Osteocyte (in vitro differentiated cells): ENCODE measurements at regions not wholly inside any gene's neighbourhood (a gene's known extent, or its start where the extent isn't known, plus 50 kb on each side); places are given as distances from the start of the nearest gene placed in this dataset.

Experiments
- DNase-seq: peaks from one replicate; pipeline ENCODE4 v3.0.0; 2021; ENCODE audit warnings: mixed read lengths; ENCODE audit not compliant: unreplicated experiment; ENCODE audit errors: extremely low spot score
- H3K27ac Mint-ChIP-seq: one replicate; pipeline ENCODE4 v1.8.0; 2021; ENCODE audit warnings: mild to moderate bottlenecking, mixed read lengths; ENCODE audit not compliant: unreplicated experiment
- H3K27me3 Mint-ChIP-seq: one replicate; pipeline ENCODE4 v1.8.0; 2021; ENCODE audit warnings: mixed read lengths; ENCODE audit not compliant: unreplicated experiment
- H3K36me3 Mint-ChIP-seq: one replicate; pipeline ENCODE4 v1.8.0; 2021; ENCODE audit warnings: mixed read lengths; ENCODE audit not compliant: unreplicated experiment
- H3K4me1 Mint-ChIP-seq: one replicate; pipeline ENCODE4 v1.8.0; 2021; ENCODE audit warnings: mixed read lengths; ENCODE audit not compliant: unreplicated experiment
- H3K4me3 Mint-ChIP-seq: one replicate; pipeline ENCODE4 v1.8.0; 2021; ENCODE audit warnings: mild to moderate bottlenecking, moderate library complexity, mixed read lengths; ENCODE audit not compliant: unreplicated experiment
- H3K9me3 Mint-ChIP-seq: one replicate; pipeline ENCODE4 v1.8.0; 2021; ENCODE audit warnings: mixed read lengths; ENCODE audit not compliant: unreplicated experiment
- CTCF ChIP-seq: fragments of 200-600 bp; sonication (generic); IDR thresholded peaks from 2 replicates; pipeline ENCODE4 v1.5.0; 2021; ENCODE audit warnings: antibody characterized with exemption, mild to moderate bottlenecking, moderate library complexity

GRCh38 chr3:117454908-117455307 is 745.3 kb downstream of the TUSC7 start:
- Mint-ChIP-seq H3K36me3 (no peaks in the 10 kb centered on the region), H3K27ac (no peak overlapping the region), H3K4me1 (peaks cover 4% of the 10 kb centered on the region), H3K4me3 (no peak overlapping the region), H3K27me3 (peaks cover 8% of the 10 kb centered on the region), H3K9me3 (no peaks in the 10 kb centered on the region)
- no peak for DNase-seq
- no peak for TF ChIP-seq CTCF

- Mint-ChIP-seq H3K4me3 (no peak overlapping the region), H3K36me3 (no peaks in the 10 kb centered on the region), H3K27me3 (peaks cover 8% of the 10 kb centered on the region), H3K4me1 (peaks cover 4% of the 10 kb centered on the region), H3K9me3 (peaks cover 3% of the 10 kb centered on the region), H3K27ac (no peak overlapping the region)
- no peak for TF ChIP-seq CTCF
- no peak for DNase-seq
Observed at GRCh38 chr3:117455782-117456181, 746.2 kb downstream of the TUSC7 start.

- peaks cover 14% of the 10 kb centered on the region for H3K4me1 Mint-ChIP-seq
- DNase-seq: no peak
- peaks cover 5% of the 10 kb centered on the region for H3K9me3 Mint-ChIP-seq
- peak overlapping the region; percentile 19 for H3K27ac Mint-ChIP-seq
- no peak overlapping the region for H3K4me3 Mint-ChIP-seq
- H3K27me3 Mint-ChIP-seq: peaks cover 5% of the 10 kb centered on the region
- no peaks in the 10 kb centered on the region for H3K36me3 Mint-ChIP-seq
- TF ChIP-seq CTCF: no peak
Observed at GRCh38 chr3:117463276-117464115, 753.9 kb downstream of the TUSC7 start.

GRCh38 chr3:117471831-117472230 is 762.3 kb downstream of the TUSC7 start:
- H3K27ac Mint-ChIP-seq: no peak overlapping the region
- no peak overlapping the region for H3K4me3 Mint-ChIP-seq
- no peaks in the 10 kb centered on the region for H3K9me3 Mint-ChIP-seq

More at GRCh38 chr3:117471831-117472230, 762.3 kb downstream of the TUSC7 start:
- DNase-seq: no peak
- no peaks in the 10 kb centered on the region for H3K36me3 Mint-ChIP-seq
- H3K27me3 Mint-ChIP-seq: peaks cover 18% of the 10 kb centered on the region
- no peaks in the 10 kb centered on the region for H3K4me1 Mint-ChIP-seq
- no peak for TF ChIP-seq CTCF
